Heart left ventricle (tissue), 16 donors: ENCODE measurements at regions not wholly inside any gene's neighbourhood (a gene's known extent, or its start where the extent isn't known, plus 50 kb on each side); places are given as distances from the start of the nearest gene placed in this dataset.

Experiments used
- ATAC-seq, 4 donors: fragments of 200-7000 bp; cut with Tn5 transposase; one replicate each; pipeline ENCODE4 v1.9.1; 2020 to 2022; ENCODE audit warnings: moderate library complexity in 4 of 4, mild to moderate bottlenecking in 3 of 4, moderate number of reproducible peaks in 1 of 4
- DNase-seq, 5 donors: peaks; one replicate each; pipeline ENCODE4 v3.0.0-alpha.2; 2020
- H3K27ac ChIP-seq, 12 donors: fragments of 200-600 bp; sonication (generic) in 4 of 12; one replicate each; pipeline versions ENCODE4 v1.5.0 to v1.8.0; 2016 to 2022; ENCODE audit warnings: mild to moderate bottlenecking in 2 of 12
- H3K27me3 ChIP-seq, 9 donors: fragments of 200-600 bp; sonication (generic) in 2 of 9; one replicate each; pipeline versions ENCODE4 v1.5.1 to v1.8.0; 2016 to 2022; ENCODE audit warnings: mild to moderate bottlenecking in 3 of 9
- H3K36me3 ChIP-seq, 9 donors: fragments of 200-600 bp; sonication (generic) in 2 of 9; one replicate each; pipeline versions ENCODE4 v1.5.0 to v1.8.0; 2018 to 2022; ENCODE audit warnings: mild to moderate bottlenecking in 2 of 9
- H3K4me1 ChIP-seq, 12 donors: fragments of 200-600 bp; sonication (generic) in 4 of 12; one replicate each; pipeline versions ENCODE4 v1.5.0 to v1.8.0; 2016 to 2022; ENCODE audit warnings: mild to moderate bottlenecking in 3 of 12
- H3K4me3 ChIP-seq, 12 donors: fragments of 200-600 bp; sonication (generic) in 4 of 12; one replicate each; pipeline versions ENCODE4 v1.5.0 to v1.8.0; 2017 to 2022; ENCODE audit warnings: mild to moderate bottlenecking in 9 of 12, moderate library complexity in 4 of 12
- H3K9me3 ChIP-seq, 12 donors: fragments of 200-600 bp; sonication (generic) in 4 of 12; one replicate each; pipeline versions ENCODE4 v1.5.0 to v1.8.0; 2016 to 2022; ENCODE audit warnings: mild to moderate bottlenecking in 1 of 12
- CTCF ChIP-seq, 12 donors: fragments of 200-600 bp; sonication (generic) in 4 of 12; IDR thresholded peaks; one replicate each; pipeline versions ENCODE4 v1.5.0 to v1.8.0; 2018 to 2022; ENCODE audit warnings: antibody characterized with exemption in 12 of 12, mild to moderate bottlenecking in 5 of 12
- POLR2A ChIP-seq, 2 donors: fragments of 450-650 bp; IDR thresholded peaks; one replicate each; pipeline ENCODE4 v1.6.1; 2017; ENCODE audit warnings: antibody characterized with exemption in 2 of 2, mild to moderate bottlenecking in 2 of 2, moderate library complexity in 2 of 2
- WGBS, 4 donors: extraction: QIAGEN DNeasy Blood & Tissue Kit in 2 of 4; methylation state at CpG; one replicate each; pipeline versions ENCODE4 v1.1.5 to v1.1.7; 2013 to 2018; 5-methylcytosine and 5-hydroxymethylcytosine counted together
- intact Hi-C, 10 donors: fragments of 100-400 bp; cut with DNase I; formaldehyde crosslinking; loops; one replicate each; pipeline versions ENCODE4 v1.11.1 to v1.14.2; 2022
- donor health status: ischemic (EF 13 %, LVEDD 7.1; RV severe dilation, severe dysfunction).
- donor health status: healthy with polysubstance abuse.
- donor health status: DM: no; HTN: yes; CAD: no.
- donor health status: DM: no; HTN: no; CAD: no.
- donor health status: ischemic (EF 25% LVEDD 6.9; RV normal size, moderate dysfunction).
- donor health status: ischemic (EF 25% LVEDD 5.7; RV mildly dilated, moderate dysfunction).
- donor health status: healthy.
- donor health status: DM: yes; HTN: yes; CAD: no.
- donor health status: ischemic (EF 35%, LVEDD 5.7; RV mildly dilated, moderate dysfunction).
- donor health status: nonischemic (EF 11% LVEDD 7.7; RV severe dilation, severe dysfunction).
- donor health status: DM: yes; HTN: yes; CAD: no.
- donor health status: PGD.
- donor health status: ischemic (EF 29% LVEDD 5.4; RV normal size, mild dysfunction).
- donor health status: nonischemic (EF 23%, LVEDD 6.1; RV moderate dilation, normal function).

GRCh38 chr14:97070259-97070658 lies 273.1 kb downstream of the VRK1 start:
- no peaks in the 10 kb centered on the region for H3K9me3 ChIP-seq
- DNase-seq (no peak), ATAC-seq (no peak)
- H3K4me3 ChIP-seq, result no peak overlapping the region
- no peaks in the 10 kb centered on the region for H3K4me1 ChIP-seq
- no peak for TF ChIP-seq CTCF (IDR thresholded peaks at IDR 0.05)
- no peak for TF ChIP-seq POLR2A (IDR thresholded peaks at IDR 0.05)
- WGBS, 4 donors, result 74 to 86% (median 85%) methylated on average over 6 of the region's 6 CpGs
- no peaks in the 10 kb centered on the region for H3K36me3 ChIP-seq
- peaks cover 0 to 20% (median 0%) of the 10 kb centered on the region in 9 donors for H3K27me3 ChIP-seq
- intact Hi-C loops, result no loop called here
- H3K27ac ChIP-seq, result no peak overlapping the region

DNA sequence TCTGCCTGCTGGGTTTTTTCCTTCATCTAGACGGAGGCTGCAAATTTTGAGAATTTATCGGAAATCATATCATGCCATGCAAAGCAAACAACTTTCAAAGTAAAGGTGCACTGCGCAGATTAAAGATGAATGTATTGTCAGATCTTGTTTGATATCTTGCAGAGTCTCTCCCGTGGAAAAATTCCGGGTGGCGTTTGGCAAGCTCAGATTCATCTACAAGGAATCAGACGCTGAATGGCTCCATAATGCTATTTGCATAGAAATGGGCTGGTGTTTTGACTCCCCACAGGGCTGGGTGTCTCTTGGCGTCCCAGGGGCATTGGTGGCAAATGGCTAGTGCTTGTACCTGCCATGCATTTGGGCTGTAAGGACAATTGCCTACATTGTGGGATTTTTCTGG lies 274.0 kb downstream of the VRK1 start:
- WGBS, 4 donors, result 76 to 80% (median 77%) methylated on average over 8 of the region's 8 CpGs
- no peaks in the 10 kb centered on the region for H3K4me1 ChIP-seq

GRCh38 chr14:97073622-97074021 lies 276.4 kb downstream of the VRK1 start:
- H3K27ac ChIP-seq, result no peak overlapping the region

More for the DNA sequence above, 274.0 kb downstream of the VRK1 start:
- TF ChIP-seq POLR2A (IDR thresholded peaks at IDR 0.05), result no peak
- no peak for TF ChIP-seq CTCF (IDR thresholded peaks at IDR 0.05)
- no peak for DNase-seq
- peaks cover 0 to 28% (median 0%) of the 10 kb centered on the region in 9 donors for H3K27me3 ChIP-seq
- no peak for ATAC-seq
- H3K27ac ChIP-seq, result no peak overlapping the region
- H3K36me3 ChIP-seq, result no peaks in the 10 kb centered on the region
- intact Hi-C loops, result no loop called here
- H3K4me3 ChIP-seq, result no peak overlapping the region
- no peaks in the 10 kb centered on the region for H3K9me3 ChIP-seq

DNA sequence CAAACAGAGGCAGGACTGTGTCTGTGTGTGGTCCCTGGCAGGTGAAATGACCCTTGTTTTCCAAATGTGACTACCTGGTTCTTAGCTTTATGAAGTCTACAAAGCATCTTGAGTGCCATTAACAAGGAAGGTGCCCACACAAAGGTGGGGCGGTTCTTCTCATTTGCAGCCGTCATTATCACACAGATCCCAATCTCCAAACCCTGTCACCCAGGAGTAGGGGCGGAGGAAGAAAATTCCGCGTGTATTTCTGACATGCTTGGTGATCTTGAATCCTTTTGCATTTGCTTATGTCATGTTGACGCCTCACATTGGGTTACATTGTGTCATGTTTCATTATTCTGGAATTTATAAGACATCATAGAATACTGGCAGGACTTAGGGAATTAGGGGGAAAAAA lies 277.3 kb downstream of the VRK1 start:
- Histone ChIP-seq H3K27ac (no peak overlapping the region), H3K4me3 (no peak overlapping the region), H3K9me3 (no peaks in the 10 kb centered on the region), H3K27me3 (peaks cover 0 to 30% (median 0%) of the 10 kb centered on the region in 9 donors), H3K36me3 (no peaks in the 10 kb centered on the region), H3K4me1 (peaks cover 0 to 8% (median 0%) of the 10 kb centered on the region in 12 donors)
- ATAC-seq (no peak), DNase-seq (no peak)
- WGBS, 4 donors, result 62 to 72% (median 67%) methylated on average over 6 of the region's 6 CpGs
- no peak for TF ChIP-seq CTCF (IDR thresholded peaks at IDR 0.05)
- intact Hi-C loops, result no loop called here

More at GRCh38 chr14:97073622-97074021, 276.4 kb downstream of the VRK1 start:
- H3K4me1 ChIP-seq, result peaks cover 0 to 8% (median 0%) of the 10 kb centered on the region in 12 donors
- no peak for ATAC-seq
- no peak for DNase-seq
- no peak for TF ChIP-seq POLR2A (IDR thresholded peaks at IDR 0.05)
- TF ChIP-seq CTCF (IDR thresholded peaks at IDR 0.05), result no peak
- intact Hi-C loops, result no loop called here
- no peaks in the 10 kb centered on the region for H3K36me3 ChIP-seq
- WGBS, 4 donors, result 77 to 87% (median 83%) methylated on average over 5 of the region's 5 CpGs
- H3K4me3 ChIP-seq, result no peak overlapping the region
- no peaks in the 10 kb centered on the region for H3K9me3 ChIP-seq
- H3K27me3 ChIP-seq, result peaks cover 0 to 30% (median 0%) of the 10 kb centered on the region in 9 donors
